Aorta (tissue), 5 donors: ENCODE measurements at regions not wholly inside any gene's neighbourhood (a gene's known extent, or its start where the extent isn't known, plus 50 kb on each side); places are given as distances from the start of the nearest gene placed in this dataset.
"Not testable (repeated sequence)": the region's sequence is repeated elsewhere in the genome, so short reads cannot be mapped to it uniquely, and the experiment has no call there.

Experiments used
- ATAC-seq: fragments of 200-7000 bp; cut with Tn5 transposase; one replicate; pipeline ENCODE4 v1.9.1; 2022; ENCODE audit warnings: moderate library complexity; ENCODE audit not compliant: low FRiP score
- DNase-seq, 2 donors: peaks; one replicate each; pipeline ENCODE4 v3.0.0-alpha.2; 2020
- H3K27ac ChIP-seq, 2 donors: one replicate each; pipeline ENCODE4 v1.5.1; 2013; ENCODE audit warnings: low read length in 2 of 2, mild to moderate bottlenecking in 2 of 2, moderate library complexity in 2 of 2, control low read depth in 1 of 2, inconsistent platforms in 1 of 2, low read depth in 1 of 2
- H3K27me3 ChIP-seq, 2 donors: one replicate each; pipeline ENCODE4 v1.6.1; 2013; ENCODE audit warnings: control low read depth in 1 of 2, low read length in 1 of 2, mild to moderate bottlenecking in 1 of 2, moderate library complexity in 1 of 2; ENCODE audit not compliant: insufficient read depth in 2 of 2, control insufficient read depth in 1 of 2
- H3K36me3 ChIP-seq, 2 donors: one replicate each; pipeline ENCODE4 v1.6.1; 2013; ENCODE audit warnings: control low read depth in 1 of 2, low read length in 1 of 2, mild to moderate bottlenecking in 1 of 2; ENCODE audit not compliant: insufficient read depth in 2 of 2, control insufficient read depth in 1 of 2
- H3K4me1 ChIP-seq, 2 donors: one replicate each; pipeline ENCODE4 v1.6.1; 2013; ENCODE audit warnings: low read length in 2 of 2, control low read depth in 1 of 2, mild to moderate bottlenecking in 1 of 2, moderate library complexity in 1 of 2; ENCODE audit not compliant: insufficient read depth in 2 of 2, control insufficient read depth in 1 of 2
- H3K4me3 ChIP-seq, 2 donors: one replicate each; pipeline ENCODE4 v1.5.1; 2013; ENCODE audit warnings: low read length in 2 of 2, control low read depth in 1 of 2, mild to moderate bottlenecking in 1 of 2
- H3K9me3 ChIP-seq: one replicate; pipeline ENCODE4 v1.6.1; 2013; ENCODE audit warnings: mild to moderate bottlenecking, low read length; ENCODE audit not compliant: control insufficient read depth
- WGBS, 2 donors: extraction: QIAGEN DNeasy Blood & Tissue Kit; methylation state at CpG; one replicate each; pipeline ENCODE4 v1.1.7; 2013; 5-methylcytosine and 5-hydroxymethylcytosine counted together
- intact Hi-C, 2 donors: fragments of 100-400 bp; cut with DNase I; formaldehyde crosslinking; loops; one replicate each; pipeline versions ENCODE4 v1.14.2 to v1.15.0; 2022
- donor health status: healthy with polysubstance abuse.
- donor health status: Bipolar disorder and iron deficiency.
- donor health status: DM: no; HTN: no; CAD: no.
- donor health status: DM: no; HTN: no; CAD: no.
- donor health status: DM: yes; HTN: yes; CAD: no.

DNA sequence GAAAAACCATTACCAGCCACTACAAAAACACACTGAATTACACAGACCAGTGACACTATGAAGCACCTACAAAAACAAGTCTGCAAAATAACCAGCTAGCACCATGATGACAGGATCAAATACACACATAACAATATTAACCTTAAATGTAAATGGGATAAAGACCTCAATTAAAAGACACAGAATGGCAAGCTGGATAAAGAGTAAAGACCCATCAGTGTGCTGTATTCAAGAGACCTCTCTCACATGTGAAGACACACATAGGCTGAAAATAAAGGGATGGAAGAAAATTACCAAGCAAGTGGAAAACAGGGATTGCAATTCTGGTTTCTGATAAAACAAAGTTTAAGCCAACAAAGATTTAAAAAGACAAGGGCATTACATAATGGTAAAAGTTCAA is 482.7 kb upstream of the MCTP2 start:
- H3K4me1 ChIP-seq: no peaks in the 10 kb centered on the region
- no peaks in the 10 kb centered on the region for H3K27me3 ChIP-seq
- H3K36me3 ChIP-seq: no peaks in the 10 kb centered on the region
- no peak overlapping the region for H3K27ac ChIP-seq
- no peak for DNase-seq
- no peak overlapping the region for H3K4me3 ChIP-seq
- peaks cover 2% of the 10 kb centered on the region for H3K9me3 ChIP-seq
- intact Hi-C loops: no loop called here
- no peak for ATAC-seq

DNA sequence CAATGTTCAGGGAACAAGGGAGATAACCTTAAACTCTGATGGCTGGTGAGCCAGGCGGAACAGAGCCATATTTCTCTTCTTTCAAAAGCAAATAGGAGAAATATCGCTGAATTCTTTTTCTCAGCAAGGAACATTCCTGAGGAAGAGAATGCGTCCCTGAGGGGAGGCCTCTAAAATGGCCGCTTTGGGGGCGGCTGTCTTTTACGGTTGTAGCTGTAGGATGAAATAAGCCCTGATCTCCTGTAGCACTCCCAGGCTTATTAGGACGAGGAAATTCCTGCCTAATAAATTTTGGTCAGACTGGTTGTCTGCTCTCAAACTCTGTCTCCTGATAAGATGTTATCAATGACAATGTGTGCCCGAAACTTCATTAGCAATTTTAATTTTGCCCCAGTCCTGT is 496.4 kb upstream of the MCTP2 start:
- H3K4me3 ChIP-seq, H3K27ac ChIP-seq, H3K27me3 ChIP-seq, DNase-seq, H3K36me3 ChIP-seq, intact Hi-C loops, H3K4me1 ChIP-seq, H3K9me3 ChIP-seq, ATAC-seq: not testable (repeated sequence)
- 91% methylated on average over 7 to 8 of the region's 8 CpGs for WGBS, 2 donors

DNA sequence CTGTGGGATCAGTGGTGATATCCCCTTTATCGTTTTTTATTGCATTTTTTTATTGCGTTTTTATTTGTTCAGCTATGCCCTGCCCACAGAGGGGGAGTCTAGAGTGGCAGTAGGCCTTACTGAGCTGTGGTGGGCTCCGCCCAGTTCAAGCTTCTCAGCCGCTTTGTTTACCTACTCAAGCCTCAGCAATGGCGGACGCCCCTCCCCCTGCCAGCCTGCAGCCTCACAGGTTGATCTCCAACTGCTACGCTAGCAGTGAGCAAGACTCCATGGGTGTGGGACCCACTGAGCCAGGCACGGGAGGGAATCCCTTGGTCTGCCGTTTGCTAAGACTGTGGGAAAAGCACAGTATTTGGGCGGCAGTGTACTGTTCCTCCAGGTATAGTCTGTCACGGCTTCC is 500.6 kb upstream of the MCTP2 start:
- no peak for ATAC-seq
- Histone ChIP-seq H3K4me1 (no peaks in the 10 kb centered on the region), H3K4me3 (no peak overlapping the region)

DNA sequence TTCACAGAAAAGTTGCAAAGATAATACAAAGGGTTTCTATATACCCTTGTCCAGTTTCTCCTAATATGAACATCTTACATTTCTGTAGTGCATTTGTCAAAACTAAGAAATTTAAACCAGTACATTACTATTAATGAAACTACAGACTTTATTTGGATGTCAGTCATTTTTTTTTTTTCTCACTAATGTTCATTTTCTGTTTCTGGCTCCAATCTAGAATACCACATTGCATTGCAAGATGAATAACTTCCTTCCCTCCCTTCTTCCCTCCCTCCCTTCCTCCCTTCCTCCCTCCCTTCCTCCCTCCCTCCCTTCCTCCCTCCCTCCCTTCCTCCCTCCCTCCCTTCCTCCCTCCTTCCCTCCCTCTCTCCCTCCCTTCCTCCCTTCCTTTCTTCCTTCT is 509.2 kb upstream of the MCTP2 start:
- Histone ChIP-seq H3K36me3 (no peaks in the 10 kb centered on the region), H3K4me3 (no peak overlapping the region), H3K27me3 (no peaks in the 10 kb centered on the region), H3K9me3 (no peaks in the 10 kb centered on the region), H3K27ac (no peak overlapping the region), H3K4me1 (no peaks in the 10 kb centered on the region)
- intact Hi-C loops: no loop called here
- no peak for DNase-seq
- ATAC-seq: no peak

More for the DNA sequence above, 500.6 kb upstream of the MCTP2 start:
- no peak overlapping the region for H3K27ac ChIP-seq
- no peaks in the 10 kb centered on the region for H3K27me3 ChIP-seq
- H3K9me3 ChIP-seq: peaks cover 5% of the 10 kb centered on the region
- 89 to 91% methylated on average over 11 of the region's 11 CpGs for WGBS, 2 donors
- intact Hi-C loops: no loop called here
- H3K36me3 ChIP-seq: no peaks in the 10 kb centered on the region
- DNase-seq: peak in 1 of 2 donors; percentile 32

DNA sequence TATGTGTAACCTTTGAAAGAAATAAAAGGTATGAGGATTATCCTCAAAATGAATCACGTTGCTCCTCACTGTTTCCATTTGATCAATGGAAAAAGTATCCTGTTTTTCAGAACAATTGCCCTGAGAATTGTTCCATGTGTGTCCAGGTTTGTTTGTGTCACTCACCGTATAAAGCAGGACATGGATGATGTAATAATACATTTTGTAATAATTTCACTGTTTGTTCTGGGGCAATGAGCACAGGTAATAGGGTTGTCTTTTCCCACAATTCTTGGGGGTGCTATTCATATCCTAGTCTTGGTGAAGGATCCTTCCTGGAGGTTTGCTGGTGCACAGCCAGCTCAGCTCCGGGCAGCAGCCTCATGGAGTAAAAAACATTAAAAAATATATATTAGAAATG is 510.8 kb upstream of the MCTP2 start:
- H3K27ac ChIP-seq: no peak overlapping the region
- ATAC-seq: no peak
- no peaks in the 10 kb centered on the region for H3K4me1 ChIP-seq
- no peak overlapping the region for H3K4me3 ChIP-seq
- H3K27me3 ChIP-seq: no peaks in the 10 kb centered on the region
- no peaks in the 10 kb centered on the region for H3K36me3 ChIP-seq
- 65 to 72% methylated on average over 3 of the region's 3 CpGs for WGBS, 2 donors
- H3K9me3 ChIP-seq: no peaks in the 10 kb centered on the region
- DNase-seq: no peak
- intact Hi-C loops: no loop called here

DNA sequence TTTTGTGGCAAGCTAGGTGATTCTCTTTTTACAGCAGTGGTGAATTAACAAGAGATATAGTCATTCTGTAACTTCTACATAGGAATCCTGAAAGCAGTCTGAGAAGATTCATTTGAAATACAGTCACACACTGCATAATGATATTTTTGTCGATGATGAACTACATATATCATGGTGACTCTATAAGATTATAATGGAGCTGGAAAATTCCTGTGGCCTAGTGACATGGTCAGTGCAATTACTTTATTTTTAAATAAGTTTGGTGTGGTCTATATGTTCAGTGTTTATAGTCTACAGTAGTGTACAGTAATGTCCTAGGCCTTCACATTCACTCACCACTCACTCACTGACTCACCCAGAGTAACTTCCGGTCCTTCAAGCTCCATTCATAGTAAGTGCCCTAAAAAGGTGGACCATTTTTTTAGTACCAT is 511.4 kb upstream of the MCTP2 start:
- no peaks in the 10 kb centered on the region for H3K9me3 ChIP-seq
- no peak overlapping the region for H3K4me3 ChIP-seq
- ATAC-seq (no peak), DNase-seq (no peak)
- H3K27ac ChIP-seq: no peak overlapping the region
- intact Hi-C loops: no loop called here
- H3K4me1 ChIP-seq: no peaks in the 10 kb centered on the region
- H3K27me3 ChIP-seq: no peaks in the 10 kb centered on the region
- H3K36me3 ChIP-seq: no peaks in the 10 kb centered on the region
- WGBS, 2 donors: 94 to 95% methylated on average over 2 of the region's 2 CpGs

DNA sequence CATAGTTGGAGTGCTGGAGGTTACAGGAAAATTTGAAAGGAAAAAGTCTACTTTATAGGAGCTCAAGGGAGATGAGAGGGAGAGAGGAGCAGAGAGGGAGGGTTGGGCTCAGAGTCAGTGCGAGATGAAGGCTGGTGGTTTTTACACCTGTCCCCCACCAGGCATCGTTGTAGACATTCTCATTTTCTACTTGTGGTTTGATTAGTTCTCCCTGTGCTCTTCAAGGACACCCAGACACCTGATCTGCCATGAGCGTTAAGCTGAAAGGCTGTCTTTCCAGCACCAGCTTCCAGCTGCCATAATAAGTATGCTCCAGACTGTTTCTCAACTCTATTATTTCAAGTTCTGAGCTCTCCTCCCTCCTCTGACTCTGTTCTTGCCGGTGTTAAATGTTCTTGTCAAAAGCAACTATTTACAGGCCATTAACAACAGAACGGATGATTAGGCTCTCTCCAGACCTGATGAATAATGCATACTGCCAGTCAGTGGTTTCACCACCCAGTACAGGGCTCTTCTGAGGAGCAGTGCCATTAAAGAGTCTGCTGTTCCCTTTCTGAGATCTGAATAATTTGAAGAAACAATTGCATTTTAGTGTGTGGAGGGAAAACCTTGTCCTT is 514.6 kb upstream of the MCTP2 start:
- no peak for ATAC-seq
- H3K27me3 ChIP-seq: no peaks in the 10 kb centered on the region
- intact Hi-C loops: no loop called here

DNA sequence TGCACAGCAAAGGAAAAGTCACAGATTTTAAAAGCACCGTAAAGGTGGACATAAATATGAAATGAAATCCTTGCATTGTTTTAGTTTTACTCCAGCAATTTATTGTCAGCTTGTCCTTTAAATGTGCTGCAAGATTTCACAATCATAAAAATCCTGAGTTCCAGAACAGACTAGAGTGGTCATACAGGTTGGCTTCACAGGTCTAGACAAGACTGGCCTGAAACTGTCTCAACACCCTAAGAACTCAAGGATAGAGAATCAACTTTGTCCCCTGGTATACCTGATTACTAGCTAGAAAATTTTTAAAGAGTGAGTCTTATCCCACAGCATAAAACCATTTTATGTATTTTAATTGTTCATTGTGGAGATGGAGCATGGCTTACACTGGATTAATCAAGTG is 521.7 kb upstream of the MCTP2 start:
- Histone ChIP-seq H3K4me3 (no peak overlapping the region), H3K27ac (no peak overlapping the region), H3K27me3 (no peaks in the 10 kb centered on the region), H3K36me3 (no peaks in the 10 kb centered on the region), H3K4me1 (no peaks in the 10 kb centered on the region), H3K9me3 (no peaks in the 10 kb centered on the region)
- 91 to 93% methylated on average over 1 of the region's 1 CpG for WGBS, 2 donors
- intact Hi-C loops: no loop called here
- ATAC-seq (no peak), DNase-seq (no peak)

More for the DNA sequence above, 514.6 kb upstream of the MCTP2 start:
- no peak for DNase-seq
- Histone ChIP-seq H3K9me3 (no peaks in the 10 kb centered on the region), H3K36me3 (no peaks in the 10 kb centered on the region), H3K4me3 (no peak overlapping the region), H3K4me1 (no peaks in the 10 kb centered on the region), H3K27ac (no peak overlapping the region)
- WGBS, 2 donors: 47 to 50% methylated on average over 5 of the region's 5 CpGs

DNA sequence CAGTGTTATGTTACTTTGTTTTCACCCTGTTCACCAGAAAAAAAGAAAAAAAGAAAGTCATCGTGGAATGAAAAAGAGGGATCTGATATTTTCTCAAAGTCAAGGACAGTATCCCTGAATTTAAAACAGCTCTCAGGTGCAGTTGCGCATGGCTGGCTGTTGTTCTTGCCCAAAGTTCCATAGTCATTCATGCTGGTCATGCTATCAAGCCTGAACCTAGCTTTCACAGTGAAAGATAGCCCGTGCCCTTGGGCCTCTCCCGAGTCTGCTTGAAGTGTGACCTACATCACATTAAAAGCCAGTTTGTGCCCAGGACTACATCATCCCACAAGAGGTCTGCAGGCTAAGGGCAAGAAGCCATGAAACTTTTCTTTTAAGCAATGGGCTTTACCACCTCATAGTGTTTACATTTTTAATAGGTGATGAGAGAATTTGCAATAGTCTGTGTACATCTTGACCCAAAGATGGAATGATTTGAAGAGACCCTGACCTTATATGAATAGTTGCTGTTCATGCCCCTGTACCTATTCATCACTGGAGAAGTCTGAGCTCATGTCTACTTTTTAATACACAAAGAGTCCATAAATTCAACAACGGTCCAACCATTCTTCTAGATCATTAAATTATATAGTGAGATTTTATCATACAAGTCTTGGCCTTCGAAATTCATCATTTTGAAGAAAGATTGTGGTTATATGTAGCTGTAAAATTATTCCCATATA is 522.5 kb upstream of the MCTP2 start:
- DNase-seq (no peak), ATAC-seq (no peak)
- 53 to 58% methylated on average over 6 of the region's 6 CpGs for WGBS, 2 donors
- Histone ChIP-seq H3K36me3 (no peaks in the 10 kb centered on the region), H3K4me3 (no peak overlapping the region), H3K27me3 (no peaks in the 10 kb centered on the region), H3K9me3 (no peaks in the 10 kb centered on the region), H3K27ac (no peak overlapping the region), H3K4me1 (no peaks in the 10 kb centered on the region)
- intact Hi-C loops: no loop called here
